Bone marrow (tissue), 2 donors: ENCODE measurements at regions not wholly inside any gene's neighbourhood (a gene's known extent, or its start where the extent isn't known, plus 50 kb on each side); places are given as distances from the start of the nearest gene placed in this dataset.

Source experiments
- DNase-seq, 2 donors: peaks; one replicate each; lab custom pipeline; 2025; lab: John Stamatoyannopoulos, UW

- no peak for DNase-seq
Observed at GRCh38 chr14:44009642-44010041, 497.4 kb downstream of the FSCB start.

GRCh38 chr14:43988989-43989388 lies 518.1 kb downstream of the FSCB start:
- DNase-seq, result no peak

GRCh38 chr14:43983721-43984120 lies 523.4 kb downstream of the FSCB start:
- no peak for DNase-seq

- no peak for DNase-seq
Observed at GRCh38 chr14:43981135-43981768, 525.8 kb downstream of the FSCB start.

GRCh38 chr14:43956741-43957140 lies 550.3 kb downstream of the FSCB start:
- DNase-seq, result no peak

- DNase-seq, result no peak
Observed at GRCh38 chr14:43949400-43949799, 557.7 kb downstream of the FSCB start.

GRCh38 chr14:43939836-43940235 lies 567.2 kb downstream of the FSCB start:
- DNase-seq, result no peak

GRCh38 chr14:43938588-43939281 lies 568.3 kb downstream of the FSCB start:
- no peak for DNase-seq

- no peak for DNase-seq
Observed at GRCh38 chr14:43937001-43937400, 570.1 kb downstream of the FSCB start.

- DNase-seq, result no peak
Observed at GRCh38 chr14:43934102-43934501, 573.0 kb downstream of the FSCB start.

- DNase-seq, result no peak
Observed at GRCh38 chr14:43914041-43914693, 592.9 kb downstream of the FSCB start.

GRCh38 chr14:43903209-43903608 lies 603.9 kb downstream of the FSCB start:
- DNase-seq, result no peak

- DNase-seq, result no peak
Observed at GRCh38 chr14:43901911-43902673, 605.0 kb downstream of the FSCB start.

GRCh38 chr14:43900173-43900655 lies 606.9 kb downstream of the FSCB start:
- DNase-seq, result no peak

GRCh38 chr14:43898687-43899086 lies 608.4 kb downstream of the FSCB start:
- no peak for DNase-seq

- DNase-seq, result no peak
Observed at GRCh38 chr14:43896044-43896443, 611.0 kb downstream of the FSCB start.

- no peak for DNase-seq
Observed at GRCh38 chr14:43894534-43894933, 612.5 kb downstream of the FSCB start.

GRCh38 chr14:43887523-43887922 lies 619.6 kb downstream of the FSCB start:
- DNase-seq, result no peak

- no peak for DNase-seq
Observed at GRCh38 chr14:43877351-43877960, 629.6 kb downstream of the FSCB start.

- no peak for DNase-seq
Observed at GRCh38 chr14:43872752-43873655, 634.1 kb downstream of the FSCB start.

GRCh38 chr14:43872222-43872621 lies 634.9 kb downstream of the FSCB start:
- no peak for DNase-seq
